ENCODE measurements at regions not wholly inside any gene's neighbourhood (a gene's known extent, or its start where the extent isn't known, plus 50 kb on each side); places are given as distances from the start of the nearest gene placed in this dataset.

DNA sequence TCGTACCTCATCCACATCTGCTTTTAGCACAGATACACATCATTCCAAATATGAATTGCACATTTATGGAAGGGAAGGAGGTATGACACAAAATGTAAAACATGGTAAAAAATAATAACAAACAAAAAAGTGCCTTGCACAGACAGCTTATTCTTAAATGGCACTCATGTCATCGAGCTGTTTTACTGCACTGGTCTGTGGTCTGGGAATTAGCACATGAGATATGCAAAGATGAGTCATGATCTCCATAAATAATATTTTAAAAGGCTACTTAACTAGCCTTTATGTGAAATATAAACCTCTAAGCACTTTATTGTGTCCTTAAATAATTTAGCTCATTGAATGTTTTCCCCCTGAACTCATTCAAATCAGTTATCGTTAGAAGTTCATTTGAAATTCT, 142.2 kb upstream of the ZNF385D start:
- Mint-ChIP-seq H3K27me3 (no peaks in the 10 kb centered on the region), H3K4me1 (ENCODE audit: low read depth) (no peaks in the 10 kb centered on the region), H3K4me3 (no peak overlapping the region), H3K9me3 (no peaks in the 10 kb centered on the region), H3K27ac (no peak overlapping the region), H3K36me3 (ENCODE audit: low read depth) (no peaks in the 10 kb centered on the region)
- CTCF ChIA-PET: no interaction called here
- H3K9me3 ChIP-seq (ENCODE audit: control insufficient read depth in 1 of 2, insufficient read depth in 1 of 2, low read length in 2 of 2): no peaks in the 10 kb centered on the region
- no peak overlapping the region for H3K27ac ChIP-seq (ENCODE audit: low read depth in 1 of 2, low read length in 2 of 2)
- POLR2A ChIA-PET: no interaction called here
- no peak for DNase-seq
- no peaks in the 10 kb centered on the region for H3K27me3 ChIP-seq (ENCODE audit: control insufficient read depth in 1 of 2, insufficient read depth in 2 of 2, low read length in 2 of 2)
- H3K4me1 ChIP-seq (ENCODE audit: insufficient read depth, low read length): no peaks in the 10 kb centered on the region
- no peak overlapping the region for H3K4me3 ChIP-seq (ENCODE audit: low read length)
- ATAC-seq (ENCODE audit: poor library complexity): no peak
- H3K36me3 ChIP-seq (ENCODE audit: insufficient read depth, low read length): no peaks in the 10 kb centered on the region
- TF ChIP-seq CTCF (IDR thresholded peaks at IDR 0.05): no peak
- intact Hi-C loops (cut with DNase I, micrococcal nuclease): no loop called here

DNA sequence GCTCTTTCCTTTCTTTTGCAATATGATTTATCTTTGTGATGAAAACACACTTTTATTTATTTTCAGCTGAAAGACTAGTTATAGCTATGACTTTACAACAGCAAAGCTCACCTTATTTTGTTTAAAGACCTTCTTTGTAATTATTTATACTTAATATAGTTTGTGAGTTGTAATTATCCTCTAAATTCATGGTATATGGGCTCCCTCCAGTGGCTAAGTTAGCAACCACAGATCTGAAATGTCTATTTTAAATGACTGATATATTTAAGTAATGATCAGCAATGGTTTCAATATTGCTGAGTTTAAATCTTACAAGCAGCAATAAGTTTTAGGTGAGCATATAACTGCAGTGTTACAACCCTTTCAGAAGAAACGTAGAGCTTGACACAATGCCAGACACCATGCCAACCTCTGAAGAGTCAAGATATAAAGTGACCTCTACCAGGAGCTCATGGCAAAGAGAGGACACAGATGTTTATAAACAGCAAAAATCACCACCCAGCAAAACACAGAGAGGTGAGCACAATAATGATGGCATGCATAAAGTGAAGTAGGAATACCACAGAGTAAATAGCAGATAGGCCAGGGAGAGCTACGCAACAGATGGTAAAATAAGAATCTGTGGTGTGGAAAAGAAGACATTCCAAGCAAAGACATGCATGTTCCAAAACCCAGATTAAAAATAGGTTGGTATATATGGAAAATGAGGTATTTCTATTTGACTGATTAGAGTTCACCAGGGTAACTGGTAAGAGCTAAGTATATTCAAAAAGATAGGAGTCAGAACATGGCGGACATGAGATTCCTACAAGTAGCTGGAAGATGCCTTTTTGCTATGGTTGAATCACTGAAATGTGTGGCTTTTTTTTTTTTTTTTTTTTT, 143.7 kb upstream of the ZNF385D start:
- Histone ChIP-seq H3K27ac (ENCODE audit: low read depth in 1 of 2, low read length in 2 of 2) (no peak overlapping the region), H3K36me3 (ENCODE audit: insufficient read depth, low read length) (no peaks in the 10 kb centered on the region), H3K4me3 (ENCODE audit: low read length) (no peak overlapping the region), H3K4me1 (ENCODE audit: insufficient read depth, low read length) (no peaks in the 10 kb centered on the region), H3K27me3 (ENCODE audit: control insufficient read depth in 1 of 2, insufficient read depth in 2 of 2, low read length in 2 of 2) (no peaks in the 10 kb centered on the region), H3K9me3 (ENCODE audit: control insufficient read depth in 1 of 2, insufficient read depth in 1 of 2, low read length in 2 of 2) (no peaks in the 10 kb centered on the region)
- intact Hi-C loops (cut with DNase I, micrococcal nuclease): no loop called here
- H3K27ac Mint-ChIP-seq: no peak overlapping the region
- no peak overlapping the region for H3K4me3 Mint-ChIP-seq
- DNase-seq (no peak), ATAC-seq (ENCODE audit: poor library complexity) (no peak)
- CTCF ChIA-PET: no interaction called here
- H3K4me1 Mint-ChIP-seq (ENCODE audit: low read depth): no peaks in the 10 kb centered on the region
- H3K27me3 Mint-ChIP-seq: no peaks in the 10 kb centered on the region
- POLR2A ChIA-PET: interaction anchor here (1.3 kb wide), 1 partner anchor 11 kb away, joined by 3 read pairs; no protein-coding TSS in a partner anchor
- no peaks in the 10 kb centered on the region for H3K9me3 Mint-ChIP-seq
- no peaks in the 10 kb centered on the region for H3K36me3 Mint-ChIP-seq (ENCODE audit: low read depth)
- no peak for TF ChIP-seq CTCF (IDR thresholded peaks at IDR 0.05)

DNA sequence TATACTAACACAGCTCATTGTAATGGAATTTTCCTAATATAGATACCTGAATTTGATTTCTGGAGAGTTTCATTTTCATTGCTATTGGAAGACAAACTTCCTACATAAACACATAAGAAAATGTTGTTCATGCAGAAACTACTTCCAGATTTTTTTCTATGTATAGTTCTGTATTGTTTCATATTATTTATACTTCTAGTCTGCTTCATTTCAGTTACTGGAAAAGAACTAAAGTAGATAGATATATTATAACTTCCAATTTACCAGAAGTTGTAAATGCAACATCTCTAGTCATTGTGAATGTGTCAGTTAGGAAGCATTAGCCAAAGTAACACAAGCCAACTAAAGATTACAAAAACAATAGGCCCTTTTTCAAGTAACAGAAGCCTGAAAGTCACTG, 147.3 kb upstream of the ZNF385D start:
- Mint-ChIP-seq H3K4me3 (no peak overlapping the region), H3K27me3 (no peaks in the 10 kb centered on the region), H3K27ac (no peak overlapping the region), H3K4me1 (ENCODE audit: low read depth) (no peaks in the 10 kb centered on the region), H3K9me3 (peaks cover 2% of the 10 kb centered on the region), H3K36me3 (ENCODE audit: low read depth) (no peaks in the 10 kb centered on the region)
- intact Hi-C loops (cut with DNase I, micrococcal nuclease): no loop called here
- CTCF ChIA-PET: no interaction called here
- no peak for TF ChIP-seq CTCF (IDR thresholded peaks at IDR 0.05)
- Histone ChIP-seq H3K4me3 (ENCODE audit: low read length) (no peak overlapping the region), H3K4me1 (ENCODE audit: insufficient read depth, low read length) (no peaks in the 10 kb centered on the region), H3K27ac (ENCODE audit: low read depth in 1 of 2, low read length in 2 of 2) (no peak overlapping the region), H3K36me3 (ENCODE audit: insufficient read depth, low read length) (no peaks in the 10 kb centered on the region), H3K27me3 (ENCODE audit: control insufficient read depth in 1 of 2, insufficient read depth in 2 of 2, low read length in 2 of 2) (no peaks in the 10 kb centered on the region), H3K9me3 (ENCODE audit: control insufficient read depth in 1 of 2, insufficient read depth in 1 of 2, low read length in 2 of 2) (no peaks in the 10 kb centered on the region)
- POLR2A ChIA-PET: no interaction called here
- ATAC-seq (ENCODE audit: poor library complexity) (no peak), DNase-seq (no peak)

Measured in CD4-positive, alpha-beta T cell (primary cell).